CD4-positive, alpha-beta memory T cell (primary cell): ENCODE measurements at regions not wholly inside any gene's neighbourhood (a gene's known extent, or its start where the extent isn't known, plus 50 kb on each side); places are given as distances from the start of the nearest gene placed in this dataset.

ENCODE experiments used
- CTCF ChIA-PET: fragments of 350-600 bp; sonication (Branson Sonifier 250); formaldehyde crosslinking; loops from one replicate; lab custom pipeline; 2021; ENCODE audit warnings: inconsistent platforms; ENCODE audit not compliant: partially characterized antibody; lab: Charles Lee
- POLR2A ChIA-PET: fragments of 350-600 bp; sonication (Branson Sonifier 250); formaldehyde crosslinking; loops from one replicate; lab custom pipeline; 2021; ENCODE audit not compliant: partially characterized antibody; lab: Charles Lee
- DNase-seq, 5 donors: peaks; one replicate each; pipeline versions ENCODE4 v3.0.0 to v3.0.0-alpha.2; 2020 to 2022; ENCODE audit warnings: mixed read lengths in 1 of 5
- H3K27ac ChIP-seq: one replicate; pipeline ENCODE4 v1.7.0; 2013; ENCODE audit warnings: low read depth, low read length
- H3K27me3 ChIP-seq: 2 replicates; pipeline ENCODE4 v1.7.0; 2013; ENCODE audit warnings: mild to moderate bottlenecking, low read length, moderate library complexity; ENCODE audit not compliant: insufficient read depth
- H3K36me3 ChIP-seq: 2 replicates; pipeline ENCODE4 v1.7.0; 2013; ENCODE audit warnings: mild to moderate bottlenecking, low read length, moderate library complexity; ENCODE audit not compliant: insufficient read depth
- H3K4me1 ChIP-seq: 2 replicates; pipeline ENCODE4 v1.7.0; 2013; ENCODE audit warnings: mild to moderate bottlenecking, low read length, moderate library complexity; ENCODE audit not compliant: insufficient read depth
- H3K4me3 ChIP-seq, 2 donors: one replicate each; pipeline ENCODE4 v1.7.0; 2013; ENCODE audit warnings: low read length in 2 of 2, mild to moderate bottlenecking in 1 of 2
- H3K9me3 ChIP-seq, 2 donors: one replicate each; pipeline ENCODE4 v1.7.0; 2013; ENCODE audit warnings: low read length in 2 of 2, control low read depth in 1 of 2; ENCODE audit not compliant: control insufficient read depth in 1 of 2
- H3K27ac Mint-ChIP-seq, 7 donors: one replicate each; pipeline ENCODE4 v1.8.0; 2020 to 2021; ENCODE audit warnings: mixed read lengths in 7 of 7, mild to moderate bottlenecking in 6 of 7, inconsistent platforms in 3 of 7, moderate library complexity in 3 of 7
- H3K27me3 Mint-ChIP-seq, 2 donors: one replicate each; pipeline ENCODE4 v1.8.0; 2020 to 2021; ENCODE audit warnings: mixed read lengths in 2 of 2
- H3K36me3 Mint-ChIP-seq, 2 donors: one replicate each; pipeline ENCODE4 v1.8.0; 2020 to 2021; ENCODE audit warnings: mixed read lengths in 2 of 2, inconsistent platforms in 1 of 2, mild to moderate bottlenecking in 1 of 2
- H3K4me1 Mint-ChIP-seq, 4 donors: one replicate each; pipeline ENCODE4 v1.8.0; 2020 to 2021; ENCODE audit warnings: mixed read lengths in 4 of 4, mild to moderate bottlenecking in 1 of 4
- H3K4me3 Mint-ChIP-seq, 8 donors: one replicate each; pipeline ENCODE4 v1.8.0; 2020 to 2021; ENCODE audit warnings: mixed read lengths in 8 of 8, mild to moderate bottlenecking in 7 of 8, moderate library complexity in 6 of 8, inconsistent platforms in 3 of 8
- H3K9me3 Mint-ChIP-seq, 8 donors: one replicate each; pipeline ENCODE4 v1.8.0; 2020 to 2021; ENCODE audit warnings: mixed read lengths in 8 of 8, mild to moderate bottlenecking in 5 of 8, inconsistent platforms in 3 of 8, moderate library complexity in 1 of 8
- intact Hi-C: fragments of 100-400 bp; cut with micrococcal nuclease; formaldehyde crosslinking; loops from one replicate; pipeline ENCODE4 v1.15.1; 2023

- no peak overlapping the region for H3K4me3 ChIP-seq
- H3K27ac ChIP-seq = no peak overlapping the region
- peaks cover 0 to 9% (median 4%) of the 10 kb centered on the region in 8 donors for H3K9me3 Mint-ChIP-seq
- no peaks in the 10 kb centered on the region for H3K4me1 Mint-ChIP-seq
- no peak overlapping the region for H3K4me3 Mint-ChIP-seq
- no peak for DNase-seq
- H3K27ac Mint-ChIP-seq = no peak overlapping the region
- no peaks in the 10 kb centered on the region for H3K36me3 ChIP-seq
- intact Hi-C loops = no loop called here
- H3K27me3 Mint-ChIP-seq = no peaks in the 10 kb centered on the region
- H3K36me3 Mint-ChIP-seq = no peaks in the 10 kb centered on the region
- no peaks in the 10 kb centered on the region for H3K9me3 ChIP-seq
- H3K4me1 ChIP-seq = no peaks in the 10 kb centered on the region
- CTCF ChIA-PET = no interaction called here
- H3K27me3 ChIP-seq = no peaks in the 10 kb centered on the region
- POLR2A ChIA-PET = no interaction called here
These were observed 532.7 kb downstream of the GRXCR1 start for GRCh38 chr4:43425206-43425605.

DNA sequence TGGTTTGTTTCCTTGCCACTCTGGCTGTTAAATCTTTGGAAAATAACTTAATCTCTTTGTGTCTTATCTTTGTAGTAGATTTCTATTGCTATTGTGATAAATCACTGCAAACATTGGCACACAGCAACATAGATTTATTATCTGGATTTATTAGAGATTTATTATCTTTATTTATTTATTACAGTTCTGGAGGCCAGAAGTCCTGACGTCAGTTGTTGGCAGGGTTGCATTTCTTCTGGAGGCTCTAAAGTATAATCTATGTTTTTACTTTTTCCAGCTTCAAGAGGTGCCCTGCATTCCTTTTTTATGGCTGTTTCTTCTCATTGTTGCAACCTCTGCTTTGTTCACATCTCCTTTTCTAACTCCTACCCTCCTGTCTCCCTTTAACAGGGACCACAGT lies 542.8 kb downstream of the GRXCR1 start:
- no peaks in the 10 kb centered on the region for H3K36me3 ChIP-seq
- H3K4me3 ChIP-seq = no peak overlapping the region
- Mint-ChIP-seq H3K4me1 (no peaks in the 10 kb centered on the region), H3K4me3 (no peak overlapping the region), H3K36me3 (no peaks in the 10 kb centered on the region), H3K9me3 (peaks cover 4 to 26% (median 14%) of the 10 kb centered on the region in 8 donors), H3K27ac (no peak overlapping the region), H3K27me3 (no peaks in the 10 kb centered on the region)
- no peaks in the 10 kb centered on the region for H3K27me3 ChIP-seq
- ChIA-PET CTCF (no interaction called here), POLR2A (no interaction called here)
- no peaks in the 10 kb centered on the region for H3K4me1 ChIP-seq
- intact Hi-C loops = no loop called here
- DNase-seq = no peak
- no peak overlapping the region for H3K27ac ChIP-seq
- no peaks in the 10 kb centered on the region for H3K9me3 ChIP-seq

DNA sequence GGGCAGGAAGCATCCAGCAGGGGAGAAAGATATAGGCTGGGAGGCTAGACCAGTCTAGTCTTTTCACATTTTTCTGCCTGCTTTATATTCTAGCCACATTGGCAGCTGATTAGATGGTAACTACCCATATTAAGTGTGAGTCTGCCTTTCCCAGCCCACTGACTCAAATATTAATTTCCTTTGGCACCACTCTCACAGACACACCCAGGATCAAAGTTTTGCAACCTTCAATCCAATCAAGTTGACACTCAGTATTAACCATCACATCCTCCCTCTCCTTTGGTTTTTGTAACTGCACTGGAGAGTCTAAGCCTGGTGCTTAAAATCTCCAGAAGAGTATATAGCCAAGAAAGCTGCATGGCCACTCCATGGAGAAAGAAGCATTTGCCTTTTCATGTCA lies 560.4 kb downstream of the GRXCR1 start:
- Histone ChIP-seq H3K4me1 (no peaks in the 10 kb centered on the region), H3K27ac (no peak overlapping the region), H3K27me3 (no peaks in the 10 kb centered on the region), H3K4me3 (no peak overlapping the region), H3K36me3 (no peaks in the 10 kb centered on the region), H3K9me3 (no peaks in the 10 kb centered on the region)
- CTCF ChIA-PET = interaction anchor here (0.9 kb wide), 1 partner anchor 9 kb away, joined by 3 read pairs; no protein-coding TSS in a partner anchor
- intact Hi-C loops = no loop called here
- Mint-ChIP-seq H3K27ac (no peak overlapping the region), H3K36me3 (no peaks in the 10 kb centered on the region), H3K9me3 (peaks cover 0 to 11% (median 1%) of the 10 kb centered on the region in 8 donors), H3K4me3 (no peak overlapping the region), H3K27me3 (no peaks in the 10 kb centered on the region), H3K4me1 (no peaks in the 10 kb centered on the region)
- POLR2A ChIA-PET = no interaction called here
- peak in 1 of 5 donors; percentile 19 for DNase-seq

DNA sequence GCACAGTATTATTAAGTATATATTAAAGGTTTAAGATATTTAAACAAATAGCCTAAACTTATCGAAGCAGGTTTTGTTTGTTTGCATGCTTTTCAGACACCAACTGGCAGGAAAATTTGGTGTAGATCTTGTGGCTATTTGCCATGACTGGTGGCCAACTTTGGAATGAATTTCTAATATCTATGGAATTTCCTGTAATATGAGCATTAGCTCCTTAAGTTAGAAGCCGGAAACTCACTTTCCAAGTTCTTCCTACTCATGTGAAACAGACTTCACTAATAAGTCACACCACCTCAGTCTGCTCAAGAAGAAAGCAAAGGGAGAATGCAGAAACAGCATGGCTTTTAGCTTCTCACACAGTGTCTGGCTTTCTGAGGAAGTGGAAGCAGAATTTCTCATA lies 563.9 kb downstream of the GRXCR1 start:
- intact Hi-C loops = no loop called here
- H3K9me3 ChIP-seq = no peaks in the 10 kb centered on the region
- H3K27me3 ChIP-seq = no peaks in the 10 kb centered on the region
- no peak overlapping the region for H3K4me3 ChIP-seq
- DNase-seq = no peak
- no peak overlapping the region for H3K27ac ChIP-seq
- H3K4me3 Mint-ChIP-seq = no peak overlapping the region
- ChIA-PET POLR2A (no interaction called here), CTCF (no interaction called here)
- H3K9me3 Mint-ChIP-seq = peaks cover 0 to 2% (median 0%) of the 10 kb centered on the region in 8 donors
- no peak overlapping the region for H3K27ac Mint-ChIP-seq
- no peaks in the 10 kb centered on the region for H3K4me1 ChIP-seq
- no peaks in the 10 kb centered on the region for H3K36me3 ChIP-seq
- no peaks in the 10 kb centered on the region for H3K4me1 Mint-ChIP-seq
- no peaks in the 10 kb centered on the region for H3K27me3 Mint-ChIP-seq
- H3K36me3 Mint-ChIP-seq = no peaks in the 10 kb centered on the region

- H3K27ac Mint-ChIP-seq = no peak overlapping the region
- ChIA-PET POLR2A (no interaction called here), CTCF (no interaction called here)
- no peak overlapping the region for H3K4me3 Mint-ChIP-seq
- no peaks in the 10 kb centered on the region for H3K36me3 Mint-ChIP-seq
- Histone ChIP-seq H3K27me3 (no peaks in the 10 kb centered on the region), H3K27ac (no peak overlapping the region), H3K36me3 (no peaks in the 10 kb centered on the region), H3K4me1 (no peaks in the 10 kb centered on the region), H3K9me3 (no peaks in the 10 kb centered on the region), H3K4me3 (no peak overlapping the region)
- intact Hi-C loops = no loop called here
- no peaks in the 10 kb centered on the region for H3K4me1 Mint-ChIP-seq
- no peak for DNase-seq
- H3K27me3 Mint-ChIP-seq = no peaks in the 10 kb centered on the region
- H3K9me3 Mint-ChIP-seq = peaks cover 0 to 2% (median 0%) of the 10 kb centered on the region in 8 donors
These were observed 565.4 kb downstream of the GRXCR1 start for GRCh38 chr4:43457866-43458265.

- ChIA-PET POLR2A (no interaction called here), CTCF (no interaction called here)
- Histone ChIP-seq H3K4me1 (no peaks in the 10 kb centered on the region), H3K27me3 (no peaks in the 10 kb centered on the region), H3K4me3 (no peak overlapping the region), H3K27ac (no peak overlapping the region), H3K36me3 (no peaks in the 10 kb centered on the region), H3K9me3 (no peaks in the 10 kb centered on the region)
- DNase-seq = no peak
- no peaks in the 10 kb centered on the region for H3K4me1 Mint-ChIP-seq
- no peaks in the 10 kb centered on the region for H3K27me3 Mint-ChIP-seq
- H3K4me3 Mint-ChIP-seq = no peak overlapping the region
- H3K36me3 Mint-ChIP-seq = no peaks in the 10 kb centered on the region
- intact Hi-C loops = no loop called here
- H3K27ac Mint-ChIP-seq = no peak overlapping the region
- H3K9me3 Mint-ChIP-seq = peaks cover 0 to 3% (median 0%) of the 10 kb centered on the region in 8 donors
These were observed 565.8 kb downstream of the GRXCR1 start for GRCh38 chr4:43458293-43458692.

DNA sequence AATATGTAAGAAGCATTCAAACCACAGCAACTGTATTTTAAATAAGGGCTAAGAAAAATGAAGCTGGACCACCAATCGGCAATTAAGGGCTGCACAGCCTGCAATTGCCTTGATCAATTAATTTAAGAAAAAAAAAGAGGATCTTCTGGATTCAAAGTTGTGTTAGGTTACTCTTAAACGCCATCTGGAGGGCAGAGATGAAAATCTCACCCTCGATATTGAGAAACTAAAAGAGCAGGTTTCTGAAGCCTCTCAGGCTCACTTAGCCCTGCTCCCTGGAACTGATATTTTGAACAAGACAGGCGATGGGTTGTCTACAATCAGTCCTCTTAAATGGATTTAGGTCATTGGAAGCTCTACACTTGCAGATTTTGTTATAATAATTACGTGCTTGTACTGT lies 579.4 kb downstream of the GRXCR1 start:
- intact Hi-C loops = no loop called here
- H3K27me3 ChIP-seq = no peaks in the 10 kb centered on the region
- DNase-seq = no peak
- H3K9me3 ChIP-seq = no peaks in the 10 kb centered on the region
- POLR2A ChIA-PET = no interaction called here
- H3K36me3 ChIP-seq = no peaks in the 10 kb centered on the region
- no peaks in the 10 kb centered on the region for H3K27me3 Mint-ChIP-seq
- CTCF ChIA-PET = no interaction called here
- no peak overlapping the region for H3K4me3 ChIP-seq
- H3K4me1 Mint-ChIP-seq = no peaks in the 10 kb centered on the region
- H3K9me3 Mint-ChIP-seq = peaks cover 0 to 69% (median 29%) of the 10 kb centered on the region in 8 donors
- H3K27ac ChIP-seq = no peak overlapping the region
- H3K4me1 ChIP-seq = no peaks in the 10 kb centered on the region
- no peak overlapping the region for H3K4me3 Mint-ChIP-seq
- no peaks in the 10 kb centered on the region for H3K36me3 Mint-ChIP-seq
- no peak overlapping the region for H3K27ac Mint-ChIP-seq

DNA sequence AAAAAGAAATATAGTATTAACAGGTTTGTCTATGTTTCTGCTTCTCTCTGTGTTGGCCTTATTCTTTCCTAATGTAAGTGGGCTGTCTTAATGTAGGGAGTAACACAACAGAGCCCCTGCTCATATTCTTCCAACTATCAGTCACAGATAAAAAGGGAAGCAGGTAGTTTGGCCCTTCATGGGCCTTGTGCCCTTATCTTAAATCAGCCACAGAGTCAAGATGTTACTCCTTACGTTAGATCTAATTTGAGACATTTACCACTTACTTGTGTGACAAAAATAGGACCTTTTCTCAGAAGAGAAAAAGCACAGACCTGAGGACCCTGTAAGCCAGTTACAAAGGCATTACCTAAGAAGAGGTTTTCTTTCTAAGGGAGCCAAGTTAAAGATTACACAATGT lies 589.0 kb downstream of the GRXCR1 start:
- ChIA-PET CTCF (no interaction called here), POLR2A (no interaction called here)
- Mint-ChIP-seq H3K27me3 (no peaks in the 10 kb centered on the region), H3K4me1 (no peaks in the 10 kb centered on the region), H3K4me3 (no peak overlapping the region), H3K27ac (no peak overlapping the region), H3K36me3 (no peaks in the 10 kb centered on the region), H3K9me3 (peaks cover 2 to 22% (median 5%) of the 10 kb centered on the region in 8 donors)
- Histone ChIP-seq H3K4me1 (no peaks in the 10 kb centered on the region), H3K27ac (no peak overlapping the region), H3K9me3 (no peaks in the 10 kb centered on the region), H3K27me3 (no peaks in the 10 kb centered on the region), H3K4me3 (no peak overlapping the region), H3K36me3 (no peaks in the 10 kb centered on the region)
- no peak for DNase-seq
- intact Hi-C loops = no loop called here
